Activated CD8-positive, alpha-beta memory T cell treated with anti-CD3 and anti-CD28 coated beads, Interleukin-2, amount 50 U/mL, for 48 hours (primary cell): ENCODE measurements at regions not wholly inside any gene's neighbourhood (a gene's known extent, or its start where the extent isn't known, plus 50 kb on each side); places are given as distances from the start of the nearest gene placed in this dataset.
"Not testable (repeated sequence)": the region's sequence is repeated elsewhere in the genome, so short reads cannot be mapped to it uniquely, and the experiment has no call there.

ENCODE experiments used
- DNase-seq: peaks from one replicate; pipeline ENCODE4 v3.0.0-alpha.2; 2020

DNA sequence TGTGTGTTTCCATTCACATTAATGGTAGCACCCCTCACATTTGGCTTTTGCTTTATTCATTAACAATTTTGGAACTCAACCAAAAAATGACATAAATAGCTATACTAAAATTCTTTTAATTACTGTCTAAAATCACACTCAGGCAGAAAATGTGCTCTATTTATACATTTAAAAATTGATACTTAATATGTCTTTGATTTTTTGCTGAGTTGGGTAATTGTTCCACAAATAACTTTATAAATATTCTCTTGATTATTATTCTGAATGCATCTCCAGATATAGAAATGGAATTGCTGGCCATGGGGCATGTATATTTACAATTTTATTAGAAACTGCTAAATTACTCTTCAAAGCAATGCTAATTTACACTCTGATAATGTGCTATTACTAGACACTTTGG lies 658.7 kb upstream of the CHRM3 start:
- no peak for DNase-seq

GRCh38 chr1:238722812-238723211 lies 663.6 kb upstream of the CHRM3 start:
- DNase-seq = no peak

GRCh38 chr1:238710697-238711096 lies 675.7 kb upstream of the CHRM3 start:
- DNase-seq = no peak

DNA sequence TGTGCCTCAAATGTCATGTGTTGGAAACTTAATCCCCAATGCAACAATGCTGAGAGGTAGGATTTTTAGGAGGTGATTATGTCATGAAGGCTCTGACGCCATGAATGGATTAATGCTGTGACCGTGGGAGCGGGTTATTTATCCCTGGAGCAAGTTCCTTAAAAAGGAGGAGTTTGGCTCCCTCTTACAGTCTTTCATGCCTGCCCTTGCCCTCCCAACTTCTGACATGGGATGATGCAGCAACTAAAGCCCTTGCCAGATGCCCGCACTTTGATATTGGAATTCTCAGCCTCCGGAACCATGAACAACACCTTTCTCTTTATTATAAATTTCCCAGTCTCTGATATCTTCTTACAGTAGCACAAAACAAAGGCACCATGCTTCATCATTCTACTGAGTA lies 685.3 kb upstream of the CHRM3 start:
- DNase-seq = no peak

DNA sequence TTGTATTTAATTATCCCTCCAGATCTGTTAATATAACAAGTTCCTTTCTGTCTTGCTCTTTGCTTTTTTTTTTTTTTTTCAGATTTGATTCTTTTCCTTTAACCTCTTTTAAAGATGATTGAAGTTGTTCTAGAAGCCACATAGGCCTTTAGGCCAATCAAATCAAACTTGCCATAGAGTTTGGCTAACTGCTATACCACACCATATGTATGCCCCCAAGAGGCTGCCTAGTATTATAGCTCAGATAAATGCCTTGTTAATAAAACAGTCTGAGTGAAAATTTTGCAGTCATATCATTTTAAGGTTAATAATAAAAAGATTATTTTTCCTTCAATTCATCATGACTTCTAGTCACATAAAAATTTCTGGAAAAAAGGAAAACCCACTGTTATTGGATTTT lies 696.0 kb upstream of the CHRM3 start:
- no peak for DNase-seq

DNA sequence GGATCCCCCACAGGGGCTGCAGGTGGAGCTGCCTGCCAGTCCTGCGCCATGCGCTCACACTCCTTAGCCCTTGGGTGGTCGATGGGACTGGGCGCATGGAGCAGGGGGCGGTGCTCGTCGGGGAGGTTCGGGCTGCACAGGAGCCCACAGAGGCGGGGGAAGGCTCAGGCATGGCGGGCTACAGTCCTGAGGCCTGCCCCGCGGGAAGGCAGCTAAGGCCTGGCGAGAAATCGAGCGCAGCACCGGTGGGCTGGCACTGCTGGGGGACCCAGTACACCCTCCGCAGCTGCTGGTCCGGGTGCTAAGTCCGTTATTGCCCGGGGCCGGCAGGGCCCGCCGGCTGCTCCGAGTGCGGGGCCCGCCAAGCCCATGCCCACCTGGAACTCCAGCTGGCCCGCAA lies 701.8 kb upstream of the CHRM3 start:
- not testable (repeated sequence) for DNase-seq

DNA sequence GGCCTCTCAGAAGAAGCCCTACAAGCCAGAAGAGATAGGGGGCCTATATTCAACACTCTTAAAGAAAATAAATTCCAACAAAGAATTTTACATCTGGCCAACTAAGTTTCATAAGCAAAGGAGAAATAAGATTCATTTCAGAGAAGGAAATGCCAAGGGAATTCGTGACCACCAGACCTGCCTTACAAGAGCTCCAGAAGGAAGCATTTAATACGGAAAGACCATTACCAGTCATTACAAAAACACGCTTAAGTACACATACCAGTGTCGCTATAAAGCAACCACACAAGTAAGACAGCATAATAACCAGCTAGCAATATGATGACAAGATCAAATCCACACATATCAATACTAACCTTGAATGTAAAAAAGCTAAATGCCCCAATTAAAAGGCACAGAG lies 704.9 kb upstream of the CHRM3 start:
- DNase-seq = no peak

DNA sequence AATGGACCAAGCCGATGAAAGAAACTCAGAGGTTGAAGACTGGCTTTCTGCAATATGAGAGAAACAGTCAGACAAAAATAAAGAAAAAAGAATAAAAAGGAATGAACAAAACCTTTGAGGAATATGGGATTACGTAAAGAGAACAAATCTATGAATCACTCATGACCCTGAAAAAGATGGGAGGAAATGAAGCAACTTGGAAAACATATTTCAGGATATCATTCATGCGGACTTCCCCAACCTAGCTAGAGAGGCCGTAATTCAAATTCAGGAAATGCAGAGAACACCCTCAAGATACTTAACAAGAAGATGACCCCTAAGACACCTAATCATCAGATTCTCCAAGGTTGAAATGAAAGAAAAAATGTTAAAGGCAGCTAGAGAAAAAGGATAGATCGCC lies 705.3 kb upstream of the CHRM3 start:
- DNase-seq = no peak

- DNase-seq = no peak
These were observed 708.8 kb upstream of the CHRM3 start for GRCh38 chr1:238677567-238677966.

DNA sequence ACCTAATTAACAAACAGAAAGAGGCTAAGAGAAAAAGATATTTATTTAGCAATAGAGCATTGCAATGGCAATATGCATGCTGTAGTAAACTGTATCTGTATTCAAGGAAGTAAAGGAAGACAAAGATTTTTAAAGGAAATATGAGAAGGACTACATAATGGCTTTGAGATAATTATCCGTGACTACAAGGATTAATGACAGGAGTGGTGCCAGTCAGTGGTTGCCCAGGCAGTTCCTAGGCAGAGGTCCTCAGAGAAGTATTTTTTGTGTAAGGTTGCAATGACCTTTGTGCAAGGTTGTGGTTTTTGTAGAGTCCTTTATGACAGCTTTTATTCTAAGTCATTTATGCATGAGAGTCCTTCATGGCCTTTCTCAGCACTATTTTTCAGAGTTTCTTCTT lies 711.1 kb upstream of the CHRM3 start:
- no peak for DNase-seq

GRCh38 chr1:238674316-238674715 lies 712.1 kb upstream of the CHRM3 start:
- no peak for DNase-seq

DNA sequence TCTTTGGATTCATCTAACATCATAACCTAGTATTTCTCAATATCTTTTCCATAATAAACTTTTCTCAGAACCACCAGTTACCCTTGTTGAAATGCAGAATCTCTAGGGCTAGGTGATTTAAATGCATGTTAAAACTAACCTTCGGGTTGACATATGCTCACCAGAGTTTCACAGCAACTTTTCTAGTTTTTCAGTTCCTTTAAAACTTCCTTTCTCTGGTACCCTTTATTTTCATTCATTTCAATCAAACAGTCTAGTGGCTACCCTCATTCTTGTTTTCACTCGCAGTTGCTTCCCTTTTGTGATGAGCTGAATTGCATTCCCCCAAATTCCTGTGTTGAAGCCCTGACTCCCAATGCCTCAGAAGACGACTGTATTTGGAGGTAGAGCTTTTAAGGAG lies 712.8 kb upstream of the CHRM3 start:
- no peak for DNase-seq

DNA sequence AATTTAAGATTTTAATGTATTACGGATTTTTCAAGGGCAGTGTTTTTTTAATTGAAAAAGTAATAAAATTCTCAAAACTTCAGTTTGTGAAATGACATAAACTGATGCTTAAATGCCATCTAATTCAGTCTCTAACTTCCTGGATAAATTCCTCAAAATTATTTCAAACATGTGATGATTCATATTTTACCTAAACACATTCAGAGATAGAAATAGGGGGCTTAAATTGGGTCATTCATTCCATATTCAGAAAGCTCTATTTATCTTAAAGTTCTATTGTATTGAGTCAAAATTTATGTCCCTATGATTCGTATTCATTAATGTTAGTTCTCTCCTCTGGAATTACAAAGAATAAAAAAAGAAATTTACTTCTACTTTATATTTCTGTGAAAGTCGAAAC lies 713.6 kb upstream of the CHRM3 start:
- DNase-seq = no peak

DNA sequence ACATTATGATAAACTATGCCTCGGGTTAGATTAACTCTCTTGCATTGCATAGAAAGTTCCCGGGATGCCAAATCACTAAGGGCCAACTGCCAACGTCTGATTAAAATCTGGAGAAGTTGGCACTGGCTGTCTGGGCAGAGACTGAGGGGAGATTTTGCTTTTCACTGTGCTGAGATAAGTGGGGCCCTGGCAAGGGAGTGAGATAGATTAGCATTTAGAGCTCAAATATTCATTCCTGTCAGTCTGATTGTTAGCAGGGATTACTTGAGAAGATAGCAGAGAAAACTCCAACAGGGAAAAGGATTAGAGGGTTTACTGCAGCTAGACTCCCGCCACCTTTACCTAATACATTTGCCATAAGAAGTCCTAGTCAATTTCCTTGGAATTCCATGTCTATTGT lies 714.1 kb upstream of the CHRM3 start:
- DNase-seq = no peak

- DNase-seq = no peak
These were observed 722.2 kb upstream of the CHRM3 start for GRCh38 chr1:238664139-238664538.

DNA sequence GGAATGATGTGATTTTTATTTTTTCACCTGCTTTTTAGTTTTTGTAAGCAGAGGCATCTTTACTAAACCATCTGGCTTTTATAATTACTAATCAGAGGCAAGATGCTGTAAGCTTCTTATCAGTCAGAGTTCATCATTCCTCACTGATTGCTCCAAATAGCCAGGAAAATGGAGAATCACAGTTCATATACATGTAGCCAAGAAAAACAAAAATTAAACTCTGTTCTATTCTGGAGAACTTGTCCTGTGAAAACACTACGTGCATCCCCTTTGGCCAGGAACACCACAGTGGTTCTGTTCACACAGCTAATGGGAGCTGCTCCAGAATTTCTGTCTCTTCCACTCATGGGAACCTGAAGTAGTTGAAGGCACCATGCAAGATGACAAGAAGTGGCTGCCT lies 725.5 kb upstream of the CHRM3 start:
- DNase-seq = no peak

DNA sequence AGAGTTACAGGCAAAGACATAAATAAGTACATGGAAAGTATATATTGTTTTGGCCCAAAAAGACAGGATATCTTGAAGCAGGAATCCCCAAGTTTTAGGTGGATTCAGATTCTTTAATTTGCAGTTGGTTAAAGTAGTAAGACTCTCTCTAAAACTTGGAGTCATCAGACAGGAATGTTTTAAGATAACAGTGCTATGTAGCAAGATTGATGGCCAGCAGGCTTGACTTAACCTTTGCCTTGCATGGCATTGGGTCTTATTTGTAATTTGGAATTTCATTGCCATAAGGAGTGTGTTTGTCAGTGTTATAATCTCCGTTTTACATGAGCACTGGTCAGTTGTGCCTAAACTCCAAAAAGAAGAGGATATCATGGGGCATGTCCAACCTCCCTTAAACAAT lies 727.6 kb upstream of the CHRM3 start:
- no peak for DNase-seq

- no peak for DNase-seq
These were observed 732.6 kb upstream of the CHRM3 start for GRCh38 chr1:238653693-238654321.

DNA sequence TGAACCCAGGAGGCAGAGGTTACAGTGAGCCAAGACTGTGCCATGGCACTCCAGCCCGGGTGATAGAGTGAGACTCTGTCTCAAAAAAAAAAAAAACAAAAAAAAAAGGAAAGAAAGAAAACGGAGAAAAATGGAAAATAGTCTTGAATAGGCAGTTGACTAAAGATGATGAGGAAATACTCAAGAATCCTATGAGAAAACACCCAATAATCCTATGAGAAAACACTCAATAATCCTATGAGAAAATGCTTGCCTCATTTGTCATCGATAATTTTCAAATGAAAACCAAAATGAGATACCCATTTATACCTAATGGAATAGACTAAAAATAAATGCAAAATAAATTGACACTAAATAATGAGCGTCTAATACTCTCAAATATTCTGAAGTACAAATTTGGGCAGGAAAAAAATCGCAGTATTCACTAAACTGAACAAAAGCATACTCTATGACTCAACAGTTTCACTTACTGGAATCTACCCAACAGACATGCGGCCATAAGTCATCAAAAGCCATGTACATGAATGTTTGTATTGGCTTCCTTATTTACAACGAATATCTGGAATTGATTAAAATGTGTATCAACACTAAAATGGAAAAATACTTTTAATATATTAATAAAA lies 733.9 kb upstream of the CHRM3 start:
- DNase-seq = no peak

DNA sequence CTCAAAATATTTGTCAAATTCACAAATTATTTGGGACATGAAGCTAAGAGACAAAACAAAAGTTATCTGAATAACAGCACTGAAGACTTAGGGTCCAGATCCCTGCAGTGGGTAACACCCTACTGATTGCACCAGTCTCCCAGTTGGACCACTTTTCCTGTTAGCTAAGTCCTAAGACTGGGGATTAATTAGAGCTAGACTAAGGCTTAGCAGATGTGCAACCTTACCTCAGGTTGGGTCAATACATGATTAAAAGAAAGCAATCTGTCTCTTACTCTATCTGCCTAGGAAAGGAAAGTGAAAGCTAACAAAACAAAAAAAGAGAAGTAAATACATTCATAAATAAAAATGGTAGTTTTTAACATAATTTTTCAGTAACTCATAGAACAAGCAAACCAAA lies 737.2 kb upstream of the CHRM3 start:
- DNase-seq = no peak

GRCh38 chr1:238648751-238649150 lies 737.6 kb upstream of the CHRM3 start:
- no peak for DNase-seq

GRCh38 chr1:238648296-238648695 lies 738.1 kb upstream of the CHRM3 start:
- no peak for DNase-seq

GRCh38 chr1:238647877-238648276 lies 738.5 kb upstream of the CHRM3 start:
- no peak for DNase-seq

DNA sequence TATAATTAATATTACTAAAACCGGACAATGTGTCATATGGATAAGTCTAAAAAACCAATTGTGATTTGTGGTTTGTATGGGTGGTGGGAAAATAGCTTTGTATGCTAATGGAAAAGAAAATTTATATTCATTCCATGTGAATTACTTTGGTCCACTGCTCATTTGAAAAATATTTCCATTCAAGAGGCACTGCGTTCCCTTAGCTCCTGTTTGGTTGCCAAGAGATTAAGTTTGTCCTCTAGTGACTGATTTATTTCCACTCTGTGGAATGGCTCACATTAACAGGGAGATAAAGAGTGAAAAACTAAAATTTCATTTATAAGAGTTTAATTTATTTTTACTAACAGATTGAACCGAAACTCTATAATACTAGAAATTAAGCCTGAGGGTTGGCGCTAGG lies 744.1 kb upstream of the CHRM3 start:
- no peak for DNase-seq

DNA sequence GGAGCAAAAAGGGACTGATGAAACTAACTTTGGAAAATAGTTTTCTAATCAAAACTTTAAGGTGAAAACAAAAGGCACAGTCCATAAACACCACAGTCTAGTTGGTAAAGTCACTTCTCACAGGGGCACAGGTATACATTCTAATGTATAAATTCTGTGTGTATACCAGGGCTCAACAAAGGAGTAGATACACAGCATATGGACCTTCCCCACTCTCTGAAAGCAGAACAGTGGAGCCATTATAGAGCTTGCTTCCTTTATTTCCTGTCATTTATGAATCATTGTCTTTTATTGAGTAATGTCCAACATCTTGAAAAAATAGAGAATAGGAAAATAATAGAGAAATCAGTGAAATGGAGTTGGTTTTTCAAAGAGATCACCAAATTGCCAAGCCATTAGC lies 746.5 kb upstream of the CHRM3 start:
- no peak for DNase-seq
